ENCODE measurements at regions not wholly inside any gene's neighbourhood (a gene's known extent, or its start where the extent isn't known, plus 50 kb on each side); places are given as distances from the start of the nearest gene placed in this dataset.
A peak's percentile ranks its signal among the peaks of the same experiment; 100 is the strongest.

GRCh38 chr18:56171848-56172247 is 466.5 kb downstream of the TXNL1 start:
- Histone ChIP-seq H3K27ac (ENCODE audit: insufficient read depth, low read length) (no peak overlapping the region), H3K79me2 (ENCODE audit: control insufficient read depth, insufficient read depth, low read length) (no peaks in the 10 kb centered on the region), H3K9ac (ENCODE audit: insufficient read depth, low read length) (no peak overlapping the region), H3K4me1 (ENCODE audit: control insufficient read depth, extremely low read depth, insufficient read depth, low read length) (peaks cover 14% of the 10 kb centered on the region), H3K9me3 (ENCODE audit: control insufficient read depth, insufficient read depth, low read depth, low read length) (no peaks in the 10 kb centered on the region), H3K36me3 (ENCODE audit: control insufficient read depth, insufficient read depth, low read length) (no peaks in the 10 kb centered on the region), H4K20me1 (ENCODE audit: control insufficient read depth, extremely low read depth, insufficient read depth, low read length) (no peaks in the 10 kb centered on the region), H2AFZ (ENCODE audit: low read length) (no peak overlapping the region), H3K4me3 (replicated peaks in 1 of 4; ENCODE audit: control extremely low read depth in 1 of 4, insufficient read depth in 1 of 4, low read depth in 3 of 4, low read length in 4 of 4) (no peak overlapping the region), H3K4me2 (ENCODE audit: extremely low read depth, insufficient read depth, low read length) (no peak overlapping the region), H3K27me3 (ENCODE audit: control insufficient read depth, insufficient read depth, low read length) (no peaks in the 10 kb centered on the region)
- DNase-seq (ENCODE audit: low read depth in 2 of 2) = no peak
- TF ChIP-seq CTCF (conservative IDR thresholded peaks at IDR 0.05 in 1 of 2, IDR thresholded peaks at IDR 0.05 in 1 of 2; ENCODE audit: low read depth in 1 of 2, low read length in 2 of 2) (no peak), EZH2 (IDR thresholded peaks at IDR 0.05; ENCODE audit: low read length, missing control alignments) (no peak)

DNA sequence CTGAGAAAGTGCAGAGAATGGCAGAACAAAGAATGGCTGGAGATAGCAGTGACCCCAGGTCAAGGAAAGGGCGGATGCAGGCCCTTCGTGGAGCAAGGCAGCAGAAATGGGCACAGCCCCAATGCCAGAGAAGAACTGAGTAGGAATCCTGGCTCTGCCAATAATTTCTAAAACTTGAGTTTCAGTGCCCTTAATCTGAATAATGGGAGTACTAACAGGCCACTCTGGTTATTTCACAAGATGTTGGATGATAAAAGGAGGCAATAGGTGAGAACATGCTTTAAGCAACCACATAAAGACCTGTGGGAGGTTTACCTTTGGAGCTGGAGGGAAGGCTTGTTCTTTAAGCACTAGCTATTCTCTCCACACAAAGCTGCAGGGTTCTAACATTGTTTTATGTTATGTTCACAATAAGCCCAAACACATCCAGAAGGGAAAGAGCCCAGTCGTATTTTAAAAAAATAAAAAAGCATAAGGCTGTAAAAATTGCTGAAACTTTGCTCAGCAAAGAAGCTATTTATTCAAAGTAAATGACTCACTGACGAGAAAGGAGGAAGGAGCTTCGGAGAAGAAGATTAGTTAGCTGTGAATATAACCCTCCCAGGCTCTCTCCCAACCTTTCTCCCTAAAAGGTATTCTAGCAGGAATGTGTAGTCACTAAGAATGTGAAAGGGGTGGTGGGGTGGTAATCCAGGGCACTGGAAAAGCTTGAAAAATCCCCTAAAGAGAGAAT is 470.2 kb downstream of the TXNL1 start:
- H3K4me3 ChIP-seq (replicated peaks in 1 of 4; ENCODE audit: control extremely low read depth in 1 of 4, insufficient read depth in 1 of 4, low read depth in 3 of 4, low read length in 4 of 4) = peak overlapping the region in 2 of 4 experiments; percentile 9
- no peaks in the 10 kb centered on the region for H4K20me1 ChIP-seq (ENCODE audit: control insufficient read depth, extremely low read depth, insufficient read depth, low read length)
- peak overlapping the region; percentile 76 for H3K4me2 ChIP-seq (ENCODE audit: extremely low read depth, insufficient read depth, low read length)
- H2AFZ ChIP-seq (ENCODE audit: low read length) = peak overlapping the region; percentile 67
- no peak overlapping the region for H3K9ac ChIP-seq (ENCODE audit: insufficient read depth, low read length)
- H3K36me3 ChIP-seq (ENCODE audit: control insufficient read depth, insufficient read depth, low read length) = no peaks in the 10 kb centered on the region
- peaks cover 17% of the 10 kb centered on the region for H3K4me1 ChIP-seq (ENCODE audit: control insufficient read depth, extremely low read depth, insufficient read depth, low read length)
- TF ChIP-seq EZH2 (IDR thresholded peaks at IDR 0.05; ENCODE audit: low read length, missing control alignments) (no peak), CTCF (conservative IDR thresholded peaks at IDR 0.05 in 1 of 2, IDR thresholded peaks at IDR 0.05 in 1 of 2; ENCODE audit: low read depth in 1 of 2, low read length in 2 of 2) (no peak)
- no peaks in the 10 kb centered on the region for H3K79me2 ChIP-seq (ENCODE audit: control insufficient read depth, insufficient read depth, low read length)
- no peaks in the 10 kb centered on the region for H3K9me3 ChIP-seq (ENCODE audit: control insufficient read depth, insufficient read depth, low read depth, low read length)
- no peaks in the 10 kb centered on the region for H3K27me3 ChIP-seq (ENCODE audit: control insufficient read depth, insufficient read depth, low read length)
- peak; percentile 77 to 91 for DNase-seq (ENCODE audit: low read depth in 2 of 2)
- H3K27ac ChIP-seq (ENCODE audit: insufficient read depth, low read length) = peak overlapping the region; percentile 63

GRCh38 chr18:56167366-56167765 is 471.0 kb downstream of the TXNL1 start:
- Histone ChIP-seq H2AFZ (ENCODE audit: low read length) (peak overlapping the region; percentile 15), H3K4me2 (ENCODE audit: extremely low read depth, insufficient read depth, low read length) (peak overlapping the region; percentile 60), H3K27me3 (ENCODE audit: control insufficient read depth, insufficient read depth, low read length) (no peaks in the 10 kb centered on the region), H3K4me1 (ENCODE audit: control insufficient read depth, extremely low read depth, insufficient read depth, low read length) (peaks cover 17% of the 10 kb centered on the region), H3K9me3 (ENCODE audit: control insufficient read depth, insufficient read depth, low read depth, low read length) (no peaks in the 10 kb centered on the region), H3K4me3 (replicated peaks in 1 of 4; ENCODE audit: control extremely low read depth in 1 of 4, insufficient read depth in 1 of 4, low read depth in 3 of 4, low read length in 4 of 4) (no peak overlapping the region), H3K79me2 (ENCODE audit: control insufficient read depth, insufficient read depth, low read length) (no peaks in the 10 kb centered on the region), H3K36me3 (ENCODE audit: control insufficient read depth, insufficient read depth, low read length) (no peaks in the 10 kb centered on the region), H3K9ac (ENCODE audit: insufficient read depth, low read length) (no peak overlapping the region), H4K20me1 (ENCODE audit: control insufficient read depth, extremely low read depth, insufficient read depth, low read length) (no peaks in the 10 kb centered on the region), H3K27ac (ENCODE audit: insufficient read depth, low read length) (no peak overlapping the region)
- peak in 1 of 2 donors; percentile 54 for DNase-seq (ENCODE audit: low read depth in 2 of 2)
- TF ChIP-seq EZH2 (IDR thresholded peaks at IDR 0.05; ENCODE audit: low read length, missing control alignments) = no peak
- no peak for TF ChIP-seq CTCF (conservative IDR thresholded peaks at IDR 0.05 in 1 of 2, IDR thresholded peaks at IDR 0.05 in 1 of 2; ENCODE audit: low read depth in 1 of 2, low read length in 2 of 2)

All from fibroblast of lung (primary cell).